H1 (cell line): ENCODE measurements at regions not wholly inside any gene's neighbourhood (a gene's known extent, or its start where the extent isn't known, plus 50 kb on each side); places are given as distances from the start of the nearest gene placed in this dataset.

Source experiments
- BACH1 ChIP-seq: IDR thresholded peaks from 2 replicates; pipeline ENCODE4 v1.6.1; 2012; ENCODE audit warnings: low read length, improper control_type of control experiment
- CEBPB ChIP-seq: IDR thresholded peaks from 2 replicates; pipeline ENCODE4 v1.6.1; 2012; ENCODE audit warnings: low read depth, low read length
- CREB1 ChIP-seq: IDR thresholded peaks from 2 replicates; pipeline ENCODE4 v1.6.1; 2012; ENCODE audit warnings: inconsistent platforms
- GABPA ChIP-seq: IDR thresholded peaks from 2 replicates; pipeline ENCODE4 v1.6.1; 2011; ENCODE audit warnings: mild to moderate bottlenecking, low read length, moderate library complexity, borderline replicate concordance; ENCODE audit not compliant: insufficient read depth
- GTF2F1 ChIP-seq: IDR thresholded peaks from 2 replicates; pipeline ENCODE4 v1.6.1; 2012; ENCODE audit warnings: low read depth, low read length, improper control_type of control experiment, borderline replicate concordance
- PHF8 ChIP-seq: fragments of 200-600 bp; sonication (generic); conservative IDR thresholded peaks from 2 replicates; pipeline ENCODE4 v1.7.1; 2012; ENCODE audit warnings: low read depth, mild to moderate bottlenecking, inconsistent platforms, low read length, moderate library complexity
- POU5F1 ChIP-seq: IDR thresholded peaks from 2 replicates; pipeline ENCODE4 v1.6.1; 2011; ENCODE audit warnings: low read depth, mild to moderate bottlenecking, low read length, moderate library complexity
- SP1 ChIP-seq: IDR thresholded peaks from 2 replicates; pipeline ENCODE4 v1.6.1; 2011; ENCODE audit warnings: low read depth, low read length
- SRF ChIP-seq: IDR thresholded peaks from 2 replicates; pipeline ENCODE4 v1.6.1; 2011; ENCODE audit warnings: mild to moderate bottlenecking, low read depth, low read length, moderate library complexity
- ZNF274 ChIP-seq: IDR thresholded peaks from 2 replicates; pipeline ENCODE4 v1.7.0; 2012; ENCODE audit warnings: low read length, borderline replicate concordance; ENCODE audit errors: extremely low read depth
- TF ChIP-seq, protein P1 (sequence below): fragments of 300-600 bp; sonication (generic); IDR thresholded peaks from 2 replicates; pipeline ENCODE4 v1.7.1; 2012; ENCODE audit warnings: low read length, moderate library complexity, mild to moderate bottlenecking, inconsistent platforms; ENCODE audit not compliant: insufficient replicate concordance
- TF ChIP-seq, protein P2 (sequence below): IDR thresholded peaks from 2 replicates; pipeline ENCODE4 v1.6.1; 2011; ENCODE audit warnings: low read length, improper control_type of control experiment

DNA sequence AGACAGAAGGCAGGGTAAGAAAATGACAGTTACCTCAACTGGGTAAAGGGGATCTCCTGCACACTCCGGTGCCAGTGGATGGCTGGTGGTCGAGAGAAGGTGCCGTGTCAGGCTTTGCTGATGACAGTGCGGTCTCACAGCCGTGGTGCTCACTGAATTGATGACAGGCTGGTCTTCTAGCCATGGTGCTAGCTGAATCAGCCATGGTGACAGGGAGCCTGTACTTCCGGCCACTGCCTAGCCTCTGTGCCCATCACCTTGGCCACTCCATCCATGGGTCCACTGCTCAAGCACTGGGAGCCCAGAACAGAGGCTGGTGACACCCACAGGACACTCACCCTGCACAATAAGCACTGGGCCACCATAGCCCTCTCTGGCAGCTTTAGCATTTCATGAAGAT is 315.9 kb downstream of the FBXO15 start (continued):
- TF ChIP-seq, protein P1, sequence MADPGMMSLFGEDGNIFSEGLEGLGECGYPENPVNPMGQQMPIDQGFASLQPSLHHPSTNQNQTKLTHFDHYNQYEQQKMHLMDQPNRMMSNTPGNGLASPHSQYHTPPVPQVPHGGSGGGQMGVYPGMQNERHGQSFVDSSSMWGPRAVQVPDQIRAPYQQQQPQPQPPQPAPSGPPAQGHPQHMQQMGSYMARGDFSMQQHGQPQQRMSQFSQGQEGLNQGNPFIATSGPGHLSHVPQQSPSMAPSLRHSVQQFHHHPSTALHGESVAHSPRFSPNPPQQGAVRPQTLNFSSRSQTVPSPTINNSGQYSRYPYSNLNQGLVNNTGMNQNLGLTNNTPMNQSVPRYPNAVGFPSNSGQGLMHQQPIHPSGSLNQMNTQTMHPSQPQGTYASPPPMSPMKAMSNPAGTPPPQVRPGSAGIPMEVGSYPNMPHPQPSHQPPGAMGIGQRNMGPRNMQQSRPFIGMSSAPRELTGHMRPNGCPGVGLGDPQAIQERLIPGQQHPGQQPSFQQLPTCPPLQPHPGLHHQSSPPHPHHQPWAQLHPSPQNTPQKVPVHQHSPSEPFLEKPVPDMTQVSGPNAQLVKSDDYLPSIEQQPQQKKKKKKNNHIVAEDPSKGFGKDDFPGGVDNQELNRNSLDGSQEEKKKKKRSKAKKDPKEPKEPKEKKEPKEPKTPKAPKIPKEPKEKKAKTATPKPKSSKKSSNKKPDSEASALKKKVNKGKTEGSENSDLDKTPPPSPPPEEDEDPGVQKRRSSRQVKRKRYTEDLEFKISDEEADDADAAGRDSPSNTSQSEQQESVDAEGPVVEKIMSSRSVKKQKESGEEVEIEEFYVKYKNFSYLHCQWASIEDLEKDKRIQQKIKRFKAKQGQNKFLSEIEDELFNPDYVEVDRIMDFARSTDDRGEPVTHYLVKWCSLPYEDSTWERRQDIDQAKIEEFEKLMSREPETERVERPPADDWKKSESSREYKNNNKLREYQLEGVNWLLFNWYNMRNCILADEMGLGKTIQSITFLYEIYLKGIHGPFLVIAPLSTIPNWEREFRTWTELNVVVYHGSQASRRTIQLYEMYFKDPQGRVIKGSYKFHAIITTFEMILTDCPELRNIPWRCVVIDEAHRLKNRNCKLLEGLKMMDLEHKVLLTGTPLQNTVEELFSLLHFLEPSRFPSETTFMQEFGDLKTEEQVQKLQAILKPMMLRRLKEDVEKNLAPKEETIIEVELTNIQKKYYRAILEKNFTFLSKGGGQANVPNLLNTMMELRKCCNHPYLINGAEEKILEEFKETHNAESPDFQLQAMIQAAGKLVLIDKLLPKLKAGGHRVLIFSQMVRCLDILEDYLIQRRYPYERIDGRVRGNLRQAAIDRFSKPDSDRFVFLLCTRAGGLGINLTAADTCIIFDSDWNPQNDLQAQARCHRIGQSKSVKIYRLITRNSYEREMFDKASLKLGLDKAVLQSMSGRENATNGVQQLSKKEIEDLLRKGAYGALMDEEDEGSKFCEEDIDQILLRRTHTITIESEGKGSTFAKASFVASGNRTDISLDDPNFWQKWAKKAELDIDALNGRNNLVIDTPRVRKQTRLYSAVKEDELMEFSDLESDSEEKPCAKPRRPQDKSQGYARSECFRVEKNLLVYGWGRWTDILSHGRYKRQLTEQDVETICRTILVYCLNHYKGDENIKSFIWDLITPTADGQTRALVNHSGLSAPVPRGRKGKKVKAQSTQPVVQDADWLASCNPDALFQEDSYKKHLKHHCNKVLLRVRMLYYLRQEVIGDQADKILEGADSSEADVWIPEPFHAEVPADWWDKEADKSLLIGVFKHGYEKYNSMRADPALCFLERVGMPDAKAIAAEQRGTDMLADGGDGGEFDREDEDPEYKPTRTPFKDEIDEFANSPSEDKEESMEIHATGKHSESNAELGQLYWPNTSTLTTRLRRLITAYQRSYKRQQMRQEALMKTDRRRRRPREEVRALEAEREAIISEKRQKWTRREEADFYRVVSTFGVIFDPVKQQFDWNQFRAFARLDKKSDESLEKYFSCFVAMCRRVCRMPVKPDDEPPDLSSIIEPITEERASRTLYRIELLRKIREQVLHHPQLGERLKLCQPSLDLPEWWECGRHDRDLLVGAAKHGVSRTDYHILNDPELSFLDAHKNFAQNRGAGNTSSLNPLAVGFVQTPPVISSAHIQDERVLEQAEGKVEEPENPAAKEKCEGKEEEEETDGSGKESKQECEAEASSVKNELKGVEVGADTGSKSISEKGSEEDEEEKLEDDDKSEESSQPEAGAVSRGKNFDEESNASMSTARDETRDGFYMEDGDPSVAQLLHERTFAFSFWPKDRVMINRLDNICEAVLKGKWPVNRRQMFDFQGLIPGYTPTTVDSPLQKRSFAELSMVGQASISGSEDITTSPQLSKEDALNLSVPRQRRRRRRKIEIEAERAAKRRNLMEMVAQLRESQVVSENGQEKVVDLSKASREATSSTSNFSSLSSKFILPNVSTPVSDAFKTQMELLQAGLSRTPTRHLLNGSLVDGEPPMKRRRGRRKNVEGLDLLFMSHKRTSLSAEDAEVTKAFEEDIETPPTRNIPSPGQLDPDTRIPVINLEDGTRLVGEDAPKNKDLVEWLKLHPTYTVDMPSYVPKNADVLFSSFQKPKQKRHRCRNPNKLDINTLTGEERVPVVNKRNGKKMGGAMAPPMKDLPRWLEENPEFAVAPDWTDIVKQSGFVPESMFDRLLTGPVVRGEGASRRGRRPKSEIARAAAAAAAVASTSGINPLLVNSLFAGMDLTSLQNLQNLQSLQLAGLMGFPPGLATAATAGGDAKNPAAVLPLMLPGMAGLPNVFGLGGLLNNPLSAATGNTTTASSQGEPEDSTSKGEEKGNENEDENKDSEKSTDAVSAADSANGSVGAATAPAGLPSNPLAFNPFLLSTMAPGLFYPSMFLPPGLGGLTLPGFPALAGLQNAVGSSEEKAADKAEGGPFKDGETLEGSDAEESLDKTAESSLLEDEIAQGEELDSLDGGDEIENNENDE, result no peak
- TF ChIP-seq GABPA (no peak), CEBPB (no peak), POU5F1 (no peak), PHF8 (no peak), GTF2F1 (no peak), CREB1 (no peak), ZNF274 (no peak), SRF (no peak), SP1 (no peak), BACH1 (no peak)
- TF ChIP-seq, protein P2, sequence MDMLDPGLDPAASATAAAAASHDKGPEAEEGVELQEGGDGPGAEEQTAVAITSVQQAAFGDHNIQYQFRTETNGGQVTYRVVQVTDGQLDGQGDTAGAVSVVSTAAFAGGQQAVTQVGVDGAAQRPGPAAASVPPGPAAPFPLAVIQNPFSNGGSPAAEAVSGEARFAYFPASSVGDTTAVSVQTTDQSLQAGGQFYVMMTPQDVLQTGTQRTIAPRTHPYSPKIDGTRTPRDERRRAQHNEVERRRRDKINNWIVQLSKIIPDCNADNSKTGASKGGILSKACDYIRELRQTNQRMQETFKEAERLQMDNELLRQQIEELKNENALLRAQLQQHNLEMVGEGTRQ, result no peak
